Small intestine (tissue), 7 donors: ENCODE measurements at regions not wholly inside any gene's neighbourhood (a gene's known extent, or its start where the extent isn't known, plus 50 kb on each side); places are given as distances from the start of the nearest gene placed in this dataset.
"Not testable (repeated sequence)": the region's sequence is repeated elsewhere in the genome, so short reads cannot be mapped to it uniquely, and the experiment has no call there.

Source experiments
- DNase-seq, 2 donors: peaks; one replicate each; pipeline versions ENCODE4 v3.0.0 to v3.0.0-alpha.2; 2013
- FAIRE-seq: peaks from 2 replicates; lab custom pipeline; 2012; peaks lifted over from hg19 to GRCh38; lab: Jason Lieb, UNC
- H3K27ac ChIP-seq, 3 donors: one replicate each; pipeline ENCODE4 v1.5.1; 2013; ENCODE audit warnings: low read length in 2 of 3, mild to moderate bottlenecking in 2 of 3, control low read depth in 1 of 3, inconsistent platforms in 1 of 3, low read depth in 1 of 3, moderate library complexity in 1 of 3
- H3K27me3 ChIP-seq, 3 donors: one replicate each; pipeline ENCODE4 v1.6.1; 2013; ENCODE audit warnings: low read length in 3 of 3, inconsistent platforms in 1 of 3; ENCODE audit not compliant: control insufficient read depth in 3 of 3, insufficient read depth in 3 of 3
- H3K36me3 ChIP-seq, 3 donors: one replicate each; pipeline ENCODE4 v1.6.1; 2013; ENCODE audit warnings: low read length in 3 of 3, inconsistent platforms in 1 of 3, low read depth in 1 of 3, mild to moderate bottlenecking in 1 of 3, moderate library complexity in 1 of 3; ENCODE audit not compliant: control insufficient read depth in 3 of 3, insufficient read depth in 2 of 3
- H3K4me1 ChIP-seq, 3 donors: one replicate each; pipeline ENCODE4 v1.6.1; 2013; ENCODE audit warnings: low read length in 2 of 3, inconsistent platforms in 1 of 3, low read depth in 1 of 3, mild to moderate bottlenecking in 1 of 3, moderate library complexity in 1 of 3; ENCODE audit not compliant: control insufficient read depth in 3 of 3, insufficient read depth in 2 of 3
- H3K4me3 ChIP-seq, 3 donors: one replicate each; pipeline ENCODE4 v1.5.1; 2013; ENCODE audit warnings: low read length in 3 of 3, control low read depth in 1 of 3, inconsistent platforms in 1 of 3, low read depth in 1 of 3, mild to moderate bottlenecking in 1 of 3, moderate library complexity in 1 of 3
- H3K9me3 ChIP-seq, 2 donors: one replicate each; pipeline ENCODE4 v1.6.1; 2013; ENCODE audit warnings: low read depth in 1 of 2, low read length in 1 of 2; ENCODE audit not compliant: control insufficient read depth in 2 of 2, insufficient read depth in 1 of 2
- WGBS, 3 donors: extraction: QIAGEN DNeasy Blood & Tissue Kit; methylation state at CpG; one replicate each; pipeline ENCODE4 v1.1.7; 2013; 5-methylcytosine and 5-hydroxymethylcytosine counted together
- donor health status: healthy with polysubstance abuse.
- donor health status: control.
- donor health status: control.
- donor health status: Bipolar disorder and iron deficiency.
- donor health status: healthy.

DNA sequence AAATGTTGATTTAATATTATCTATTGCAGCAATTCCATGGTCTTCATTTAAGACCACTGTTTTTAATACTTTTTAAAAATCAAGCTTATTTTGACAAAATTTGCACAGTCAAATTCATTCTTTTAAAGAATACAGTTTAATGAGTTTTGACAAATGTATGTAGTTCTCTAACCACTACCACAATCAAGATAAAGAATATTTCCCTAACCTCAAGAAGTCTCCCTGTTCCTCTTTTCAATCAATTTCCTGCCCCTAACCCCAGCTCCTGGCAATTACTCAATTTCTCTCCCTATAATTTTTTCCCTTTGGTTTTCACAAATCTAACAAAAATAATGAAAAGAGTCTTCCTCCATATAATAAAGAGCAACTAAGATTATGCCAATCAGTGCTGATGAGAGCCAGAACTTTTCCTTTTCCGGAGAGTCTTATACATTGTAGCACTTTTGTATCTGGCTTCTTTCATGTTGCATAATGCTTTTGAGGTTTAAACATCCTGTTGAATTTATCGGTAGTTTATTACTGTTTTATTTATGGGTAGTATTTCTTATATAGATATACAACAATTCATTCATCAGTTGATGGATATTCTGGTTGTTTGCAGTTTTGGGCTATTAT is 231.7 kb downstream of the AASDHPPT start:
- H3K27me3 ChIP-seq: no peaks in the 10 kb centered on the region
- H3K4me3 ChIP-seq: no peak overlapping the region
- H3K36me3 ChIP-seq: no peaks in the 10 kb centered on the region
- no peaks in the 10 kb centered on the region for H3K4me1 ChIP-seq
- no peak for FAIRE-seq
- DNase-seq: no peak
- WGBS, 3 donors: 55 to 87% (median 74%) methylated on average over 2 of the region's 2 CpGs
- no peak overlapping the region for H3K27ac ChIP-seq
- peaks cover 0 to 1% of the 10 kb centered on the region in 2 donors for H3K9me3 ChIP-seq

DNA sequence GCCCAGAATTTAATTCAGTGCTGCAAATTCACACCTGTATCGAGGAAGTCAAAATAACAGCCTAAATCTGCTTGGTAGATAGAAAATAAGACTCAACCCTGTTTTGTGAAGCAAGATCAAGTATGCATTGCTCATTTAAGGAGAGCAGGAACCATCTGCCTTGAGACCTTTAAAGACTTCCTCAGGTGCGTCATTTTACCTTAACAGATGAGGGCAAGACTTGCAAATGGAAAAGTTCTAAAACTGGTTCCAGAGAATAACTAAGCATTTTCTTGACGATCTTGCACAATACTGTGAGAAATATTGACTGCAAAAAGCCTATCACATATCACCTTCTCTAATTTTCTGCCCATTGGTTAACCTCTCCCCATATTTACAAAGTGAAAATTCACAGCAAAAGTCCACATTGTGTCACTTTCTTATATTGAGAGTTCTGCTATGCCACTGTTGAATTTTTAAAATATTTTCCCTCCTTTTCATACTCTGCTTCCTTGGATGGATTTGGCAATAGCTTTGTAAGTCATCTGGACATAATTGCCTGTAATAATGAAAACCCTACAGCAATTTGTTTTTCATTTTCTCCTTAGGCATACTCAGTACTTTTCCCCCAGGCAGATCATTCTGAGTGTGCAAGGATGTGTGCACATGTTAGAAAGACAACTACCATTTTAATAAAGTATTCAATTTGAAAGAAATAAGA is 234.2 kb downstream of the AASDHPPT start:
- H3K27ac ChIP-seq: no peak overlapping the region
- no peaks in the 10 kb centered on the region for H3K27me3 ChIP-seq
- no peaks in the 10 kb centered on the region for H3K9me3 ChIP-seq
- WGBS, 3 donors: 82 to 92% (median 86%) methylated on average over 3 of the region's 3 CpGs
- H3K4me3 ChIP-seq: no peak overlapping the region
- no peak for DNase-seq
- no peak for FAIRE-seq
- no peaks in the 10 kb centered on the region for H3K36me3 ChIP-seq
- no peaks in the 10 kb centered on the region for H3K4me1 ChIP-seq

DNA sequence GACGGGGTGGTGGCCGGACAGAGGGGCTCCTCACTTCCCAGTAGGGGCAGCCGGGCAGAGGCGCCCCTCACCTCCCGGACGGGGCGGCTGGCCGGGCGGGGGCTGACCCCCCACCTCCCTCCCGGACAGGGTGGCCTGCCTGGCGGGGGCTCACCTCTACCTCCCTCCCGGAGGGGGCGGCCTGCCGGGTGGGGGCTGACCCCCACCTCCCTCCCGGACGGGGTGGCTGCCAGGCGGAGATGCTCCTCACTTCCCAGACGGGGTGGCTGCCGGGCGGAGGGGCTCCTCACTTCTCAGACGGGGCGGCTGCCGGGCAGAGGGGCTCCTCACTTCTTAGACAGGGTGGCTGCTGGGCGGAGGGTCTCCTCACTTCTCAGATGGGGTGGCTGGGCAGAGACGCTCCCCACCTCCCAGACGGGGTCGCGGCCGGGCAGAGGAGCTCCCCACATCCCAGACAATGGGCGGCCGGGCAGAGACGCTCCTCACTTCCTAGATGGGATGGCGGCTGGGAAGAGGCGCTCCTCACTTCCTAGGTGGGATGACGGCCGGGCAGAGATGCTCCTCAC is 239.8 kb downstream of the AASDHPPT start:
- not testable (repeated sequence) for DNase-seq, H3K4me1 ChIP-seq, H3K27me3 ChIP-seq, H3K4me3 ChIP-seq, H3K36me3 ChIP-seq, FAIRE-seq, H3K27ac ChIP-seq
- peaks cover 0 to 20% of the 10 kb centered on the region in 2 donors for H3K9me3 ChIP-seq
- 94 to 97% (median 97%) methylated on average over 15 to 36 of the region's 36 CpGs for WGBS, 3 donors

DNA sequence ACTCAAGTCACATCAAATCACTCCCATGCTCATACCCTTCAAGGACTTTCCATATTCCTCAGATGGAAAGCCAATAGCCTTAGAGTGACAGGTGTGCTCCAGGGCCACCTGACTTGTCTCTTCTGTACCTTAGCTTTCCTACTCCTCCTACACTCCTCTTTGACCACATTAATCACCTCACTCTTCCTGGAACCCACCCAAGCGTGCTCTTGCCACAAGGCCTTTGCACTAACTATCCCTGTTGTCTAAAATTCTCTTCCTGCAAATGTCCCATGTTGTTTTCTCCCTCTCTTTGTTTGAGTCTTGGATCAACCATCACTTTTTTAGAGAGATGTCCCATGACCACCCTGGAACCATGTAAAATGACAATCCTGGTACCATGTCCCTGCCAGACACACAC is 244.1 kb downstream of the AASDHPPT start:
- H3K27ac ChIP-seq: no peak overlapping the region
- peaks cover 0 to 30% of the 10 kb centered on the region in 2 donors for H3K9me3 ChIP-seq
- 68 to 86% (median 78%) methylated on average over 1 of the region's 1 CpG for WGBS, 3 donors
- H3K4me3 ChIP-seq: no peak overlapping the region
- no peak for FAIRE-seq
- no peaks in the 10 kb centered on the region for H3K27me3 ChIP-seq
- DNase-seq: no peak
- no peaks in the 10 kb centered on the region for H3K4me1 ChIP-seq
- H3K36me3 ChIP-seq: no peaks in the 10 kb centered on the region

DNA sequence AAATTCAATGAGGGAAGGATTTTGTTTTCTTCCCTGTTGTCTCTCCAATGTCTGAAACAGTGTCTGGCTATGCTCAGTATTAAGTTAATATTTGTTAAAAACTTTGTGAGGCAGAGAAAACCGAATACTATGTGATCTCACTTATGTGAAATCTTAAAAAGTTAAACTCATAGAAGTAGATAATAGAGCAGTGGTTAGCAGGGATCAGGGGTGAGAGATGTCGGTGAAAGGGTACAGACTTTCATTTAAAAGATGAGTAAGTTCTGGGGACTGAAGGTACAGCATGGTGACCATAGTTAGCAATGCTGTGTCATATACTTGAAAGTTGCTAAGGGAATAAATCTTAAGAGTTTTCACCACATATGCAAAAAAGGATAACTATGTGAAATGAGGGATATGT is 244.6 kb downstream of the AASDHPPT start:
- whole genome bisulfite sequencing, 3 donors: 75 to 80% (median 77%) methylated on average over 2 of the region's 2 CpGs
- no peak for FAIRE-seq

DNA sequence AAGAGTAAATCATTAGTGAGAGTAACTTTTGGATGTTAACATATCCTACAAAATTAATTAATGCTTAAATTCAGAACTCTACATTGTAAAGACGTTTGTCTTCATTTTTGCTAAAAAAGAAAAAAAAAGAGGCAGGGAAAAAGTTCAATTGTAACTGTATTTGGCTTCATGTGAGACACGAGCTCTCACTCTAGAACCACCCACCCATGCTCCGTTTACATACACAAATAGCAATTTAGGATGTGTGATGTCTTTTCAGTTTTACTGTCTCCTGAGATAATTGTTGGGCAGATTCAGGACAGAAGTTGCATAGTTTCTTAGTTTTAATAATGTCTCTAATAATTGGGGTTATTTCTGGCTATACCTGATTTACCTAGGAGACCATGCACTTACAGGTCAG is 248.6 kb downstream of the AASDHPPT start:
- Histone ChIP-seq H3K27me3 (no peaks in the 10 kb centered on the region), H3K27ac (no peak overlapping the region), H3K4me3 (no peak overlapping the region), H3K9me3 (peaks cover 0 to 15% of the 10 kb centered on the region in 2 donors), H3K36me3 (no peaks in the 10 kb centered on the region), H3K4me1 (no peaks in the 10 kb centered on the region)
- FAIRE-seq (no peak), DNase-seq (no peak)
- WGBS, 3 donors: 66 to 83% (median 70%) methylated on average over 3 of the region's 3 CpGs

More for the DNA sequence above, 244.6 kb downstream of the AASDHPPT start:
- no peak overlapping the region for H3K27ac ChIP-seq
- H3K4me3 ChIP-seq: no peak overlapping the region
- no peaks in the 10 kb centered on the region for H3K27me3 ChIP-seq
- H3K4me1 ChIP-seq: no peaks in the 10 kb centered on the region
- no peak for DNase-seq
- H3K9me3 ChIP-seq: peaks cover 0 to 30% of the 10 kb centered on the region in 2 donors
- H3K36me3 ChIP-seq: no peaks in the 10 kb centered on the region

DNA sequence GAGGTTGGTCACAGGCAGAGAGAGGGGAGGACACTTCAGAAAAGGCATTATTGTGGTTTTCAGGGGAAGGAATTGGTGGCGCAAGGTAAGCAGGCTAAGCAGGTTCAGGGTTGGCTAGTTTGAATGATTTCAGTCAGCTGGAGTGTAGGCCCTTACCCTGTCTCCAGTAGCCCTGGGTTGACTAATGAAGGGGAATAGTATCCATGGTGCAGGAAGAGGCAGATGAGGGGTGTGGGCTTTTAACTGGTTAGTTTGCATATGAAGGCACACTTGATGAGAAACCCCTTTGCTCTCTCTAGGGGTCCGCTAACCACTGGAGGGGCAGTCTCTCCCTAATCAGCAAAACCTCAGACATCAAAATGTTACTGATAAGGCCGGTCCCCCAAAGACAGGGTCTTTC is 249.7 kb downstream of the AASDHPPT start:
- peaks cover 0 to 10% of the 10 kb centered on the region in 2 donors for H3K9me3 ChIP-seq
- 85 to 92% (median 91%) methylated on average over 3 of the region's 3 CpGs for WGBS, 3 donors
- H3K27ac ChIP-seq: no peak overlapping the region
- DNase-seq (no peak), FAIRE-seq (no peak)
- no peaks in the 10 kb centered on the region for H3K27me3 ChIP-seq
- H3K4me1 ChIP-seq: no peaks in the 10 kb centered on the region
- no peaks in the 10 kb centered on the region for H3K36me3 ChIP-seq
- H3K4me3 ChIP-seq: no peak overlapping the region

DNA sequence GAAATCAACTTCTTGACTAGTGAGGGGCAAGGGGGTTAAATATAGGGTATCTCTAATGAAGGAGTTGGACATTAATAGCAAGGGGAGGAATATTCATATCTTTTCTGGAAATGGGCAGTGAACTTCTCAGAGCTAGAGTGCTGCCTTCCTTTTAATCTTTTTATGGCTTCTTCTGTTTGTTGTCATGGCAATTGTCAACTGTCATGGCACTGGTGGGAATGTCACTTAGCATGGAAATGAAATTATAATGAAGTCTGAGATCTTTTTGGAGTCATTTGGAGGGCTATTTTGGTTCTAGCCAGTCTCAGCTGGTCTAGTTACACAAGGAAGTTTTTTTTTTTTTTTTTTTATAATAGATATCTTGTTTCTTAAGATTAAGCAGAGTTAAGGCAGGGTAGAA is 250.2 kb downstream of the AASDHPPT start:
- DNase-seq (no peak), FAIRE-seq (no peak)
- no peak overlapping the region for H3K27ac ChIP-seq
- peaks cover 0 to 10% of the 10 kb centered on the region in 2 donors for H3K9me3 ChIP-seq
- H3K4me3 ChIP-seq: no peak overlapping the region
- H3K36me3 ChIP-seq: no peaks in the 10 kb centered on the region
- H3K4me1 ChIP-seq: no peaks in the 10 kb centered on the region
- no peaks in the 10 kb centered on the region for H3K27me3 ChIP-seq
